HG03045 (cell line): ENCODE measurements at regions not wholly inside any gene's neighbourhood (a gene's known extent, or its start where the extent isn't known, plus 50 kb on each side); places are given as distances from the start of the nearest gene placed in this dataset.
"Not testable (repeated sequence)": the region's sequence is repeated elsewhere in the genome, so short reads cannot be mapped to it uniquely, and the experiment has no call there.

ENCODE experiments used
- ATAC-seq: cut with Tn5 transposase; IDR thresholded peaks from one replicate; pipeline ENCODE4 v1.9.1; 2021; ENCODE audit warnings: mild to moderate bottlenecking, moderate library complexity; ENCODE audit not compliant: unreplicated experiment

DNA sequence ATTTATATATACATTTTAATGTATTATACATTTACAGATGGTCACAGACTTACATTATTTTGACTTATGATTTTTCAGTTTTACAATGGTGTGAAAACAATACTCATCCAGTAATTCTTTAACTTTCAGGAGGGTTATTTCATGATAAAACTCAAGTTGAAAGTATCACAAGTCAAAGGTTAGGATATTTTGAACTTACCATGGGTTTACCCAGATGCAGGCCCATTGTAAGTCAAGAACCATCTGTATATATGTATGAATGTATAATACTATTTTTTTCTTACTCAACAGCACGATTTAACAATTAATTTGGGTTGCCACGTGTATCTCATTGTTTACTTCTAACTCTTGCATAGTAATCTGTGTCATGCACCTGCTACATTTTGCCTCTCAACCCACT lies 1002.0 kb downstream of the OTOL1 start:
- no peak for ATAC-seq

DNA sequence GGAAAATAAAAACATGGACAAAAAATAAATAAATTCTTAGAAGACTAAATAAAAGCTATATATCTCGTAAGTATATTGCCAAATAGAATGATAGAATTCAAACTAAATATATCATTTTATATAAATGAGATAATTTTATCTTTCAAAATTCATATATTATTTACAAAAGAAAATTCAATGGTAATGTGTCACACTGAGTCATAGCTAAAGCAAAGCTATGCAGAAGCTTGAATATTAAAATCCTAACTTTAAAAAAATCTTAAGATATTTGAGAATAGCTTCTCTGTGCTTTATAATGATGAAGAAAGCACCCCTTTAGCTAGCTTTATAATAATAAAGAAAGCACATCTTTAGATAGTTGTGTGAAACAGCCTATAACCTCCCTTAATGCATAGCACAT lies 1010.8 kb downstream of the OTOL1 start:
- ATAC-seq, result no peak

DNA sequence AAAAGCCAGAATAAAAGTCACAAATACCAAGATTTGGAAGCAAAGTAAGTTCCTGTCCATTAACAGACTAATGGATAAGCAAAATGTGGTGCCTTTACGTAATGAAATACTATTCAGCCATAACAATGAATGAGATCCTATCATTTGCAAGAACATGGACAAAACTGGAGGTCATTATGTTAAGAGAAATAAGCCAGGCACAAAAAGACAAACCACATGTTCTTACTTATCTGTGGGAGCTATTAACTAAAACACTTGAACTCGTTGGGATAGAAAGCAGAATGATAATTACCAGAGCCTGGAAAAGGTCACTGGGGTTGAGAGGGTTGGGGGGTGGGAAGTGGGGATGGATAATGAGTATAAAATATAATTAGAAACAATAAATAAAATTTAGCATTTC lies 1015.9 kb downstream of the OTOL1 start:
- no peak for ATAC-seq

DNA sequence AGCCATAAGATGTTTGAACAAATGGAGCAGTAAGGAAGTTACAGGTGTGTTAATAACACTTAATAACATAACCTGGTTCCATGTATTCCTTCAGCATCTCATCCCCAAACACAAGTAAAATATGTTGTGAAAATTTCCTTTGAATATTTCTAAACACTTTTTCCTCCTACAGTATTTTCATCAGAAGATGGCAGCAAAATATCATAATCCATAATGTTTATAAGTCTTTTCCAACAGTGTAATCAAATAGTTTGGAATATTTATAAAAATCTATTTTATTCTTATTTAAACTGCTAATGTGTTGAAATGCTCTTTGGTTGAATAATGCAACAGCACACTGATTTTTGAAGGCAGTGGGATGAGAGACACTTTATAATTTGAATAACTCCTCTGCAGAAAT lies 1020.5 kb downstream of the OTOL1 start:
- ATAC-seq, result no peak

DNA sequence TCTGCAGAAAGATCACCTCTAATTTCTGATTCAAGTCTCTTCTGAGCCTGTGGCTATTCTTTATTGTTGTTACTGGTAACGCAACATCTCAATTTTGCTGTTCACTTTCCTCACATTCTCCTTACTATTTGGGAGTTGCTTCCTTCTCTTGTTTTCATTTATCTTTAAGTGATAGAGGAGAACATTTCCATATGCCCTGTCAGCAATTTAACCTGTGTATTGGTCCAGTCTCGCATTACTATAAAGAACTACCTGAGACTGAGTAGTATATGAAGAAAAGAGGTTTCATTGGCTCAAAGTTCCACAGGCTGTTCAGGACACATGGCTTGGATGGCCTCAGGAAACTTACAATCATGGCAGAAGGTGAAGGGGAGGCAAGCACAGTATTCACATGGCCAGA lies 1025.1 kb downstream of the OTOL1 start:
- no peak for ATAC-seq

DNA sequence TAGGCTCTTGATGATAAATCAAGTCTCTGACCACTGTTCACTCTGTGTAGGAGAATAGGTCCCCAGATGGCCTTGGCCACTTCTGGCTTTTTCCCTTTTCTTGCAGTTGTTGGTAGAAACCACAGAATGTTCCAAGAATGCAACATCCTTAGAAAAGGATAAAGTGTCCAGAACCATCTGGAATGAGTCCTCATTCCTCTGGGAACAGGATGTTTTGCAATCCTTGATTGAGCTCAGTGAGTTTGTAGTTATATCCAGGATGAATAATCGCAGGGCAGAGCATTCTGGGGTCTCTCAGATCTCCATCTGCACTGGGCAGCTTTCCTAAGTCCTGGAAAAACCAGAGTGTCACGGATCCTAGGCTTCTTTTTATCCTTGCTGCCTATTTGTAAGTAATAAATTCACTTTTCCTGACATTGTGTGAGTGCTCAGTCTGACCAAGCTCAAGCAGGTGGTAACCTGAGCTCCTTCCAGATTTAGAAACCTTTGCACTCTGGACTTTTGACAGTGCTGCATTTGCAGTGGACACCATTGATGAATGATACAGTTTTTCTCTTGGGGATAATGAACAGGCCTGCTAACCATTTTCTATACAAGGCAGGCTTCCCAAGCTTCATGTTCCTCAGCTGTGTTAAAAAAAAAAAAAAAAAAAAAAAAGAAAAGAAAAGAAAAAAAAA lies 1028.6 kb downstream of the OTOL1 start:
- no peak for ATAC-seq

DNA sequence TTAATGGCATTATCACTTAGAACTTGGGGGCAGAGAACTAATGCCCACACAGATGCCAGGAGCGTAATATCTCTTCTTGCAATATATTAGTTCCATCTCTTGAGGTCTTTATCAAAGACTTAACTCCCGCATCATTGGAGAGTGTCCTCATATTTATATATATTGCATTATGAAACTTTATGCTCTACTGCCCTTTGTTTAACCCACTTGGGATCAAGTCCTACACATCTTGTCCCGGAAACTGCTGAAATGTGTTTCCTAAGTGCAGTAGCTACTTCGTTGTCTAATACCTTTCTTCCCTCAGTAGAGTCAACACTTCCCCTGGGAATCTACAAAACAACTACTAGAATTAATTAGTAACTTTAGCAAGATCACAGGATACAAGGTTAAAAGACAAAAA lies 1029.2 kb downstream of the OTOL1 start:
- ATAC-seq, result no peak

DNA sequence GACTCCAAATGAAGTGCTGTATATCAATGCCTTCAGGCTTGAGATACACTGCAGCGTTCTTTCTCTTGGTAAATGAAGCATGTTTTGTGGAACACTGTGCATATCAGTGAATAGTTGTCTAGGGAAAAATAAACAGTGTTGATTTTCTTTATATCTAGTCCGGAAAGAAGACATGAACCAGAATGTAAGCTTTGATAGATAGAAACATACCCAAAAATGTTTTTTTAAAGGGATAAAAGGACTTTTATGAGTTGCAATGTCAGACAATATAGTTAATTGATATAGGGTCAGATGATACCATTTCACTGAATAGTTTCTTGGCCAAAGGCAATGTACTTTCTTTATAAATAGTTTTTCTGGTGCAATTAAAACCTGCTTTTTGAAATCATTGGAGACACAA lies 1037.8 kb downstream of the OTOL1 start:
- no peak for ATAC-seq

DNA sequence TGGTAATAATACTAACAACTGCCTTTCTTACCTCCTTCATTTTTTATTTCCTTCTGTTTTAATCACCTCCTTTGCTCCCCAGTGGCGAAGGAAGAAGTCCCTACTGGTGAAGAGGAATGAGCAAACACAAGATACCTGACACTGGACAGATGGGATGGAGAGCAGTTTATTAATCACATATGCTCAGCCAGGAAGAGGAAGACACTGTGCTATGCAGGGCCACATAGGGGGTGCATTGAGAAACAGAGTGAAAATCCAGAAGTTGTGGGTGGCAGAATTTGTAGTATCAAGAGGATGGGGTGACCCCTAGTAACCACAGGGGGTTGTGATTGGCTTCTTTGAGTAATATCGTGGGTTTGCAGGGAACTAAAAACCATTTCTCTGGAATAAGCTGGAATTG lies 1041.9 kb downstream of the OTOL1 start:
- ATAC-seq, result no peak

DNA sequence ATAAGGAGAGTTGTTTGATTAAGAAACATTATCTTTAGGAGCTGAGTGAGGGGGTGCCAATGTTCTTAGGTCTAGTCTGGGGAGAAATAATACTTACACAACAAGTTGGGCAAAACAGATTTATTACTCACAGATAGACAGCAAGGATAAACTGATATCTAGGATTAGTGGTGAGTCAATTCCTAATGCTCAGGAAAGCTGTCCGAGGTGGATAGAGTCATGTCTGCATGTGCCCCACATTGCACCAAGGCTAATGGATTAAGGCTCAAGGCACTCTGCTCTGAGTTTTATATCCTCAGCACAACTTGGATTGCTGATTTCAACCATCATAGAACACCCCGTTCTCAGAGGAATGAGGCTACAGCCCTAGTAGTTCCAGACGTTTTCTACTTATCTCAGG lies 1042.3 kb downstream of the OTOL1 start:
- no peak for ATAC-seq

DNA sequence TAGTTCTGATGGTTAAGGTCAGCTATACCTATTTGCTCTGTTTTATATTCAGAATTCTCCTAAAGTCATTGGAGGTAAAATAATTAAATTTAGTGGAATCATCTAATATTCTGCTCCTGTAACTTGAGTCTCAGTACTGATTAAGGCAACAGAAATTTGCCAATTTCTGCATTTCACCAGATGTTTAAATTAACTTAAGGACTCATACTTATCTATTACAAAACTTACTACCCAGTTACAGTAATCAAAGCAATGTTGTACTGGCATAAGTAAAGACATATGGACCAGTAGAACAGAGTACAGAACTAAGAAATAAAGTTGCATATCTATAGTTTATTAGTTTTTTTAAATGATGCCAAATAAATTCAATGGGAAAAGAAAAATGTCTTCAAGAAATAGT lies 1043.8 kb downstream of the OTOL1 start:
- ATAC-seq, result no peak

DNA sequence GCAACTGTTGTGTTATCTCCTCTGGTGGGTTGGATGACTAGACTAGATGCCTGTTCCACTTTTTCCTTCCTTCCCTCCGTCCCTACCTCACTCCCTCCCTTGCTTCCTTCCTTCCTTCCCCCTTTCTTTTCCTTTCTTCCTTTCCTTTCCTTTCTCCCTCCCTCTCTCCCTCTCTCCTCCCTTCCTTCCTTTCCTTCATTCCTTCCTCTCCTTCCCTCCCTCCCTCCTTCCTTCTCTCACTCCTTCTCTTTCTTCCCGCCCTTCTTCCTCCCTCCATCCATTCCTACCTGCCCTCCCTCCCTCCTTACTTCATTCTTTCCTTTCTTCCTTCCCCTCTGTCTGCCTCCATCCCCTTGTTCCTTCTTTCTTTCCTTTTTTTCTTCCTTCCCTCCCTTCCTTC lies 1045.3 kb downstream of the OTOL1 start:
- no peak for ATAC-seq

DNA sequence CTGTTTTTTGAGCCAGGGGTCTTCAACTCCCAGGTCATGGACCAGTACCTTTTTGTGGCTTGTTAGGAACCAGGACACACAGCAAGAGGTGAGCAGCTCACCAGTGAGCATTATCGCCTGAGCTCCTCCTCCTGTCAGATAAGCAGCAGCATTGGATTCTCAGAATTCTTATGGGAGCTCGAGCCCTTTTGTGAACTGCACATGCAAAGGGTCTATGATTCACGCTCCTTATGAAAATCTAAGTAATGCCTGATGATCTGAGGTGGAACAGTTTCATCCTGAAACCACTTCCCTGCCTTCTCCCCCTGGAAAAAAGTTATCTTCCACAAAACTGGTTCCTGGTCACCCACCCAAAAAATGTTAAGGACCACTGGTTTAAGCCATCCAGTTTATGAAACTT lies 1047.6 kb downstream of the OTOL1 start:
- ATAC-seq, result no peak

DNA sequence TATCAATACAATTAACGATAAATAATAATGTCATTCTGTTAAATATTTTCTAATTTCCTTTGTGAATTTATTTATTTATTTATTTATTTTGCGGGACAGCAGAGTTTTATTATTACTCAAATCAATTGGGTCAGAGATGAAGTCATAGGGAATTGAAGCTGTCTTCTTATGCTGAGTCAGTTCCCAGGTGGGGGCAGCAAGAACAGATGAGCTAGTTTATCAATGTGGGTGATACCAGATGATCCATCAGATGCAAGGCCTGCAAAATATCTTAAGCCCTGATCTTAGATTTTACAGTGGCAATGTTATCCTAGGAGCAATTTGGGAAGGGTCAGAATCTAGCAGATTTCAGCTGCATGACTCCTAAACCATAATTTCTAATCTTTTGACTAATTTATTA lies 1050.3 kb downstream of the OTOL1 start:
- no peak for ATAC-seq

DNA sequence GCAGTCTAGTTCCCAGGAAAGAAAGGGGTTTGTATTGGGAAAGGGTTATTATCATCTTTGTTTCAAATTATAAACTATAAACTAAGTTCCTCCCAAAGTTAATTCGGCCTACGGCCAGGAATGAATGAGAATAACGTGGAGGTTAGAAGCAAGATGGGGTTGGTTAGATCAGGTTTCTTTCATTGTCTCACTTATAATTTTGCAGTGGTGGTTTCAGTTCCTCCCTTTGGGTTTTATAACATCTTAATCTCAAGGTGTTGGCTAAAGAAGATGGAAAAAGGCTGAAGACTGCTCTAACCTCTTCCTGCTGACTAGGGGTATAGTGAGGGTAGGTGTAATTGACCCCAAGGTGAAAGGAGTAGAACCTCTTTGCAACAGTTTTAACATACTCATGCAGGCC lies 1050.7 kb downstream of the OTOL1 start:
- ATAC-seq, result no peak

DNA sequence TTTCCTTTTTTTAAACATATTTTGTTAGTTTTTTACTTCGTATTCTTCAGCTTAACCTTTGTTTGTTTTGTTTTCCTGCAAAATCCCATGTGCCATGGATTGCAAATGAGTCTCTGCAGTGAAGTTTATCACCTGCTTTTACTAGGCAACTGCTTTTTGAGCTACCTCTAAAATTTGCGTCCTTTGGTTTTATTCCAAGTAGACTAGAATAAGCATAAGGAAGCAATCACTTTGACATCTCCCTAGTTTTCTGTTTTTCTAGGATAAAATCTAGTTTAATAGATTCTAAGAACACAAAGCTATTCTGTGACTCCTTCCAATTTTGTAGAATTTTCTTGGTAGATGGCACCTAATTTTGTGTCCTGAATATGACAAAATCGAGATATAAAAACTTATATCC lies 1059.2 kb downstream of the OTOL1 start:
- ATAC-seq, result no peak

DNA sequence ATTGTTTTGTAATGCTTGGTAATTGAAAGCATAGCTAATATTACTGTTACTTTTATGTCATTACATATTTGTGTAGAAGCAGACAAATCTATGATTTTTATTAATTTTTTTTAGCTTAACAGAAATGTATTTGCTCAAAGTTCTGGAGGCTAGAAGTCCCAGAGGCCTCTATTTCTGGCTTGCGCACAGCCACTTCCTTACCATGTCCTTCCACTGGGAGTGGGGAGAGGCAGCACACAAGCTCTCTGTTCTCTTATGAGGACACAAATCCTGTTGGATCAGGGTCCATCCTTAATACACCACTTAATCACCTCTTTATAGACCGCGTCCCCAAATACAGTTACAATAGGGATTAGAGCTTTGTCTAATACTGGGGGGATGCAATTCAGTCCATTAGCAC lies 1061.4 kb downstream of the OTOL1 start:
- no peak for ATAC-seq

DNA sequence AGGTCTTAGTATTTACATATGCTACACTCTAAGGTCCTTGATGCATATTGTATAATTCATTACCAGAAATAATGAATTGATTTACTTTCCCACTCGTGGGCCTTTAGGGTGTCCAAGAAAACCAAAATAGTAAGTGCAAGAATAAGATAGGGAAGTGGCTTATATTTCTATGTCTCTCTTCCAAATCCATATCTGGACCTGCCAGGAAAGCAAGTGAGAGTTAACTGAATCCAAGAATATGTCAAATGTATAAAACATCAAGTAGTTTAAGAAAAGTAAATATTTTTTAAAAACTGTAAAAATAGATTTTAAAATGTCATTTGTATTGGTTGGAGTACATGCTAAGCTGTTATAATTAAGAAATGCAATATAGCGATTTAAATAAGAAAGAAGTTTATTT lies 1072.1 kb downstream of the OTOL1 start:
- no peak for ATAC-seq

DNA sequence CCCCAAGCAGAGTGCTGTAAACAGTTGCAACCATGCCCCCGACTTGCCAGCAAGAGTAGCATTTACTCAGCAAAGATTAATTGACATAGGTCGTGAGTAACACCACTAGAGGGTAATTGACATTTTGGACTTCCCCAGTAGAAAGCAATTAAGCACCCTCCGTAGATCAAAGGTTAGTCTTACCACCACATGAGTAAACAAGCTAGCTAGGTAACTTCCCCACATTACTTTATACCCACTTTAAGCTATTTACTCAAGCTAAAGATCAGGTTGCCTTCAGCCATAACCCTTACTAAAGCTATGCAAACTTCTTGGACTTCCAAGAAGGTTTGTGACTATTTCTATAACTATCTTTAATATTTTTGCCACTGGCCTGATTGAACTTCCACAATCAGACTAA lies 1072.7 kb downstream of the OTOL1 start:
- no peak for ATAC-seq

DNA sequence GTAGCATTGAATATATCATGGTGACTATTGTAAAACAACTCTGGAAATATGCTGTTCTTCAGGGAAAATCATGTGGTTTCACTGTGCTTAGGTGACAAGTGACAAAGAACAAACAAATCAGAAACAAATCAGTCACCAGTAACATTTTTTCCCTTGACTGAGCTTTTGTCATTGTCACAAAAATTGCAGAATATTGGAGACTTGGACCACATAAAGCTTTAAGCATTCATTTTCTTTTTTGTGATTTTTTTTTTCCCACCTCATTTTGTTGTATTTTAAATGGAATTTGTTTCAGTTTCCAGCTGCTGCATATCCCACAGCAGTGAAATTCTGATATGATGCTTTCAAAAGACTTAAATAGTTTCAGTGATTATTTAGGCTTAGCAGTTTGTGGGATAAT lies 1088.4 kb downstream of the OTOL1 start:
- ATAC-seq, result no peak

DNA sequence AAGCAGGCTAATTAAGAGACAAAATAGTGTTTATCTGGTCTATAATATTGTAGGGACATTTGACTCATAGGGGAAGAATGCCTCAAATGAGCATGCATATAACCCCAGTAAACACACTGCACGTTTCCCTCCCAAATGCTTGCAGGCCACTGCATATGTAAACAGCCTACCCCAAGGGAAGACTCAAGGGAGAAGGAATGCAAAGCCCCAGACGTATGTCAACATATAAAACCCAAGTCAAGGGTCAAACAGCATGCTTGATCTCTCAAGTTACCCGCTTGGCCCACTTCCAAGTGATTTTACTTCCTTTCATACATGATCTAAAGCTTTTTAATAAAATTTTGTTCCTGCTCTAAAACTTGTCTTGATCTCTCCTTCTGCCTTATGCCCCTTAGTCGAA lies 1090.0 kb downstream of the OTOL1 start:
- no peak for ATAC-seq

DNA sequence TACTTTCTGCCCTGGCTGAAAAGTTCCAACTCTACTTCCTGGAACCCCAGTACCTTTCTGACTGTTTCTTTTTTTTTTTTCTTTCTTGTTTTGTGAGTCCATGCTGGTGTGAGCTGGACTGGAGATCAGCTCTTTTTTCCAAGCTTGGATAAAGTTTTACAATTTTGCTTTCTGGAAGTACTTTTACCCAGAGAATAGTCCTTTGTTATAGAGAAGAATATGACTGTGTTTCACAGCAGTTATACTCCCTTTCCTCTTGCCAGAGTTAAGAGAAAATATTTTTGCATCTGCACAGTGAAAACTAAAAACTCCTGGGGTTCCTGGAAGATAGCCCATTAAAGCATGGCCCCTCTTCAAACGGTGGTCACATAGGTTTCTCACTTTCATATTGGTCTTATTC lies 1100.6 kb downstream of the OTOL1 start:
- ATAC-seq, result no peak

DNA sequence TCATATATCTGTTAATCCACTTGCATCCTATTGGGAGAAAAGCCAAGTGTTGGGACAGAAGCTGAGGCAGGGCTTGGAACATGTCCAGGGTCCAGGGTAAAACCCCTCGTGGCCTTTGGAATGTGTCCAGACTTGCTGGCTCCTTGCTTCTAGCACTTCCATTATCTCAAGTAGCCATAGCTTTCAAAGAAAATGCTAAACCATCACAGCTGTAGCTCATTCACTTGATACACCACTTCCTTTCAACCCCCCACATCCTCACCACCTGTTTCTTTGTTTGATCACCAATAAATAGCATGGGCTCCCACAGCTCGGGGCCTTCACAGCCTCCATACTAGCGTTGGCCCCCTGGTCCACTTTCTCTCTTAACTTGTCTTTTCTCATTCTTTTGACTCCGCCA lies 1101.9 kb downstream of the OTOL1 start:
- not testable (repeated sequence) for ATAC-seq

DNA sequence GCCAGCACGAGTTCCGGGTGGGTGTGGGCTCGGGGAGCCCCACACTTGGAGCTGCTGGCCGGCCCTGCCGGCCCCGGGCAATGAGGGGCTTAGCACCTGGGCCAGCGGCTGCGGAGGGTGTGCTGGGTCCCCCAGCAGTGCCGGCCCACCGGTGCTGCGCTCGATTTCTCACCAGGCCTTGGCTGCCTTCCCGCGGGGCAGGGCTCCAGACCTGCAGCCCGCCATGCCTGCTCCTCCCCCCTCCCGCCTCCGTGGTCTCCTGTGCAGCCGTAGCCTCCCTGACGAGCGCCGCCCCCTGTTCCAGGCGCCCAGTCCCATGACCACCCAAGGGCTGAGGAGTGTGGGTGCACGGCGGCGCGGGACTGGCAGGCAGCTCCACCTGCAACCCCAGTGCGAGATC lies 1103.1 kb downstream of the OTOL1 start:
- not testable (repeated sequence) for ATAC-seq
